HepG2 (cell line): ENCODE measurements at regions not wholly inside any gene's neighbourhood (a gene's known extent, or its start where the extent isn't known, plus 50 kb on each side); places are given as distances from the start of the nearest gene placed in this dataset.
A peak's percentile ranks its signal among the peaks of the same experiment; 100 is the strongest.

Source experiments
- CREB1 ChIP-seq, 2 experiments: fragments of 450-650 bp in 1 of 2; IDR thresholded peaks; 2 replicates each; pipeline ENCODE4 v1.6.1; 2016 to 2017; ENCODE audit warnings: control low read depth in 1 of 2, mild to moderate bottlenecking in 1 of 2, missing compliant biosample characterization in 1 of 2, missing genetic modification characterization in 1 of 2
- DPF2 ChIP-seq: sonication (generic); formaldehyde crosslinking; IDR thresholded peaks from 2 replicates; pipeline ENCODE4 v1.4.0; 2020; ENCODE audit warnings: mild to moderate bottlenecking, low read depth, missing genetic modification reagents, borderline replicate concordance
- ETV5 ChIP-seq: IDR thresholded peaks from 2 replicates; pipeline ENCODE4 v1.6.1; 2018; ENCODE audit warnings: missing biosample characterization, missing genetic modification reagents, inconsistent platforms, borderline replicate concordance
- FOSL2 ChIP-seq: sonication (generic); formaldehyde crosslinking; IDR thresholded peaks from 2 replicates; pipeline ENCODE4 v1.4.0; 2020; ENCODE audit warnings: missing genetic modification reagents
- HNRNPLL ChIP-seq: fragments of 200-400 bp; formaldehyde crosslinking; IDR thresholded peaks from 2 replicates; pipeline ENCODE4 v1.6.1; 2017; ENCODE audit warnings: mild to moderate bottlenecking, low read depth, low read length; ENCODE audit not compliant: poor library complexity, severe bottlenecking
- KLF6 ChIP-seq: IDR thresholded peaks from 2 replicates; pipeline ENCODE4 v1.8.0; 2016; ENCODE audit warnings: missing biosample characterization, missing genetic modification reagents
- MBD4 ChIP-seq: IDR thresholded peaks from 2 replicates; pipeline ENCODE4 v1.6.1; 2012; ENCODE audit warnings: low read length, inconsistent platforms, borderline replicate concordance
- MXD4 ChIP-seq: IDR thresholded peaks from 2 replicates; pipeline ENCODE4 v1.6.1; 2016; ENCODE audit warnings: mild to moderate bottlenecking, missing biosample characterization, missing genetic modification reagents
- PAWR ChIP-seq: sonication (generic); formaldehyde crosslinking; IDR thresholded peaks from 2 replicates; pipeline ENCODE4 v1.4.0; 2020; ENCODE audit warnings: missing genetic modification reagents, mild to moderate bottlenecking, borderline replicate concordance
- RAD21 ChIP-seq: fragments of 450-650 bp; formaldehyde crosslinking; IDR thresholded peaks from 2 replicates; pipeline ENCODE4 v1.5.0; 2020; ENCODE audit warnings: mild to moderate bottlenecking
- ZNF260 ChIP-seq: sonication (generic); formaldehyde crosslinking; IDR thresholded peaks from 2 replicates; pipeline ENCODE4 v1.4.0; 2020; ENCODE audit warnings: missing genetic modification reagents, low read depth, mild to moderate bottlenecking, borderline replicate concordance
- ZNF558 ChIP-seq: sonication (generic); formaldehyde crosslinking; IDR thresholded peaks from 2 replicates; pipeline ENCODE4 v1.9.0; 2022; ENCODE audit warnings: mild to moderate bottlenecking, missing genetic modification reagents, borderline replicate concordance
- ZNF652 ChIP-seq: IDR thresholded peaks from 2 replicates; pipeline ENCODE4 v1.6.1; 2016; ENCODE audit warnings: low read depth, borderline replicate concordance
- TF ChIP-seq, protein P1 (sequence below): IDR thresholded peaks from 2 replicates; pipeline ENCODE4 v1.6.1; 2012; ENCODE audit warnings: low read length, improper control_type of control experiment
- TF ChIP-seq, protein P2 (sequence below), 2 experiments: sonication (generic) in 1 of 2; formaldehyde crosslinking in 1 of 2; IDR thresholded peaks; 2 replicates each; pipeline versions ENCODE4 v1.5.1 to v1.6.1; 2011 to 2020; ENCODE audit warnings: borderline replicate concordance in 1 of 2, low read depth in 1 of 2, low read length in 1 of 2, mild to moderate bottlenecking in 1 of 2, missing genetic modification reagents in 1 of 2, moderate library complexity in 1 of 2
- TF ChIP-seq, protein P3 (sequence below): sonication (generic); IDR thresholded peaks from 2 replicates; pipeline ENCODE4 v1.6.1; 2016; ENCODE audit warnings: low read depth, borderline replicate concordance
- TF ChIP-seq, protein P4 (sequence below): sonication (generic); formaldehyde crosslinking; IDR thresholded peaks from 2 replicates; pipeline ENCODE4 v1.4.0; 2020; ENCODE audit warnings: missing genetic modification reagents, mild to moderate bottlenecking, borderline replicate concordance

GRCh38 chr14:89013098-89013504 is 188.7 kb downstream of the TTC8 start (continued):
- TF ChIP-seq, protein P1, sequence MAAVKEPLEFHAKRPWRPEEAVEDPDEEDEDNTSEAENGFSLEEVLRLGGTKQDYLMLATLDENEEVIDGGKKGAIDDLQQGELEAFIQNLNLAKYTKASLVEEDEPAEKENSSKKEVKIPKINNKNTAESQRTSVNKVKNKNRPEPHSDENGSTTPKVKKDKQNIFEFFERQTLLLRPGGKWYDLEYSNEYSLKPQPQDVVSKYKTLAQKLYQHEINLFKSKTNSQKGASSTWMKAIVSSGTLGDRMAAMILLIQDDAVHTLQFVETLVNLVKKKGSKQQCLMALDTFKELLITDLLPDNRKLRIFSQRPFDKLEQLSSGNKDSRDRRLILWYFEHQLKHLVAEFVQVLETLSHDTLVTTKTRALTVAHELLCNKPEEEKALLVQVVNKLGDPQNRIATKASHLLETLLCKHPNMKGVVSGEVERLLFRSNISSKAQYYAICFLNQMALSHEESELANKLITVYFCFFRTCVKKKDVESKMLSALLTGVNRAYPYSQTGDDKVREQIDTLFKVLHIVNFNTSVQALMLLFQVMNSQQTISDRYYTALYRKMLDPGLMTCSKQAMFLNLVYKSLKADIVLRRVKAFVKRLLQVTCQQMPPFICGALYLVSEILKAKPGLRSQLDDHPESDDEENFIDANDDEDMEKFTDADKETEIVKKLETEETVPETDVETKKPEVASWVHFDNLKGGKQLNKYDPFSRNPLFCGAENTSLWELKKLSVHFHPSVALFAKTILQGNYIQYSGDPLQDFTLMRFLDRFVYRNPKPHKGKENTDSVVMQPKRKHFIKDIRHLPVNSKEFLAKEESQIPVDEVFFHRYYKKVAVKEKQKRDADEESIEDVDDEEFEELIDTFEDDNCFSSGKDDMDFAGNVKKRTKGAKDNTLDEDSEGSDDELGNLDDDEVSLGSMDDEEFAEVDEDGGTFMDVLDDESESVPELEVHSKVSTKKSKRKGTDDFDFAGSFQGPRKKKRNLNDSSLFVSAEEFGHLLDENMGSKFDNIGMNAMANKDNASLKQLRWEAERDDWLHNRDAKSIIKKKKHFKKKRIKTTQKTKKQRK = no peak
- TF ChIP-seq RAD21 (CRISPR knock-in tag) = peak; percentile 49
- TF ChIP-seq CREB1 (IDR thresholded peaks at IDR 0.05) = 0 out of 2 replicates have a peak, but pooled peaks have one; percentile 16
- TF ChIP-seq CREB1 (CRISPR knock-in tag; IDR thresholded peaks at IDR 0.05) = no peak
- no peak for TF ChIP-seq HNRNPLL
- TF ChIP-seq, protein P2, sequence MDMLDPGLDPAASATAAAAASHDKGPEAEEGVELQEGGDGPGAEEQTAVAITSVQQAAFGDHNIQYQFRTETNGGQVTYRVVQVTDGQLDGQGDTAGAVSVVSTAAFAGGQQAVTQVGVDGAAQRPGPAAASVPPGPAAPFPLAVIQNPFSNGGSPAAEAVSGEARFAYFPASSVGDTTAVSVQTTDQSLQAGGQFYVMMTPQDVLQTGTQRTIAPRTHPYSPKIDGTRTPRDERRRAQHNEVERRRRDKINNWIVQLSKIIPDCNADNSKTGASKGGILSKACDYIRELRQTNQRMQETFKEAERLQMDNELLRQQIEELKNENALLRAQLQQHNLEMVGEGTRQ (IDR thresholded peaks at IDR 0.05; ENCODE audit: low read depth, low read length) = peak; percentile 85
- TF ChIP-seq, protein P2 (CRISPR knock-in tag; IDR thresholded peaks at IDR 0.05; ENCODE audit: borderline replicate concordance) = peak; percentile 91; the same call in 1 of the 2 replicates
- TF ChIP-seq ZNF558 (CRISPR knock-in tag) = no peak
- no peak for TF ChIP-seq ZNF652 (CRISPR knock-in tag)
- TF ChIP-seq, protein P3, sequence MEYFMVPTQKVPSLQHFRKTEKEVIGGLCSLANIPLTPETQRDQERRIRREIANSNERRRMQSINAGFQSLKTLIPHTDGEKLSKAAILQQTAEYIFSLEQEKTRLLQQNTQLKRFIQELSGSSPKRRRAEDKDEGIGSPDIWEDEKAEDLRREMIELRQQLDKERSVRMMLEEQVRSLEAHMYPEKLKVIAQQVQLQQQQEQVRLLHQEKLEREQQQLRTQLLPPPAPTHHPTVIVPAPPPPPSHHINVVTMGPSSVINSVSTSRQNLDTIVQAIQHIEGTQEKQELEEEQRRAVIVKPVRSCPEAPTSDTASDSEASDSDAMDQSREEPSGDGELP = no peak
- TF ChIP-seq DPF2 (CRISPR knock-in tag) = no peak
- TF ChIP-seq FOSL2 (CRISPR knock-in tag) = peak; percentile 7; the same call in 1 of the 2 replicates
- TF ChIP-seq ZNF260 (CRISPR knock-in tag) = no peak
- TF ChIP-seq MXD4 (CRISPR knock-in tag) = no peak
- TF ChIP-seq KLF6 = no peak
- no peak for TF ChIP-seq PAWR
- TF ChIP-seq MBD4 = no peak
- TF ChIP-seq, protein P4, sequence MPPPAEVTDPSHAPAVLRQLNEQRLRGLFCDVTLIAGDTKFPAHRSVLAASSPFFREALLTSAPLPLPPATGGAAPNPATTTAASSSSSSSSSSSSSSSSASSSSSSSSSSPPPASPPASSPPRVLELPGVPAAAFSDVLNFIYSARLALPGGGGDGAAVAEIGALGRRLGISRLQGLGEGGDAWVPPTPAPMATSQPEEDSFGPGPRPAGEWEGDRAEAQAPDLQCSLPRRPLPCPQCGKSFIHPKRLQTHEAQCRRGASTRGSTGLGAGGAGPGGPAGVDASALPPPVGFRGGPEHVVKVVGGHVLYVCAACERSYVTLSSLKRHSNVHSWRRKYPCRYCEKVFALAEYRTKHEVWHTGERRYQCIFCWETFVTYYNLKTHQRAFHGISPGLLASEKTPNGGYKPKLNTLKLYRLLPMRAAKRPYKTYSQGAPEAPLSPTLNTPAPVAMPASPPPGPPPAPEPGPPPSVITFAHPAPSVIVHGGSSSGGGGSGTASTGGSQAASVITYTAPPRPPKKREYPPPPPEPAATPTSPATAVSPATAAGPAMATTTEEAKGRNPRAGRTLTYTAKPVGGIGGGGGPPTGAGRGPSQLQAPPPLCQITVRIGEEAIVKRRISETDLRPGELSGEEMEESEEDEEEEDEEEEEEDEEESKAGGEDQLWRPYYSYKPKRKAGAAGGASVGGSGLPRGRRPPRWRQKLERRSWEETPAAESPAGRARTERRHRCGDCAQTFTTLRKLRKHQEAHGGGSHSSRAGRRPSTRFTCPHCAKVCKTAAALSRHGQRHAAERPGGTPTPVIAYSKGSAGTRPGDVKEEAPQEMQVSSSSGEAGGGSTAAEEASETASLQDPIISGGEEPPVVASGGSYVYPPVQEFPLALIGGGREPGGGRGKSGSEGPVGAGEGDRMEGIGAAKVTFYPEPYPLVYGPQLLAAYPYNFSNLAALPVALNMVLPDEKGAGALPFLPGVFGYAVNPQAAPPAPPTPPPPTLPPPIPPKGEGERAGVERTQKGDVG = no peak
- peak; percentile 26; the same call in 1 of the 2 replicates for TF ChIP-seq ETV5 (CRISPR knock-in tag)
